ENCODE measurements at regions not wholly inside any gene's neighbourhood (a gene's known extent, or its start where the extent isn't known, plus 50 kb on each side); places are given as distances from the start of the nearest gene placed in this dataset.

DNA sequence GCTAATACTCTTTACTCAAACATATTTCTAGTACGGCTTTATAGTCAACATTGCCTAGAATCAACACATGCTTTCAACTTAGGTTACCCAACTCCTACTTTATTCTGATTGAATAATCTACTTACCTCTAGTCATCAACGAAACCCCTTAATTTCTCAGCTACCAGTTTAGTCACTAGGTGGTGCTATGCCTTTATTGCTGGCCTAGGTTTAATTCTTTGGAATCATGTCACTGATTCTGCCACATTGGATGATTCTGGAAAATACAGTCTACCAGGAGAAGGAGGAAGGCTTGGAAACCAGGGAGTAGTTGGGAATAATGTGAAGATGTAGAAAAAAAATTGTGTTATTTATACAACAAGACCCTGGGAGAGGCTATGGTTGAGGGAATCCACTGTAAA, 167.7 kb downstream of the DCAF12L2 start:
- H3F3A ChIP-seq (ENCODE audit: low read length, unreplicated experiment), result no peaks in the 10 kb centered on the region
- H3K9me2 ChIP-seq (replicated peaks; ENCODE audit: low read length), result no peaks in the 10 kb centered on the region
- H3K36me3 ChIP-seq (ENCODE audit: low read depth, low read length), result no peaks in the 10 kb centered on the region
- H2AFZ ChIP-seq (ENCODE audit: low read length), result no peak overlapping the region
- peak; percentile 47 for DNase-seq
- H3K4me3 ChIP-seq (ENCODE audit: low read length), result no peak overlapping the region
- intact Hi-C loops (cut with micrococcal nuclease), result loop anchor here (10.0 kb wide), 1 partner anchor 746 kb away; no protein-coding TSS in a partner anchor
- H3K27me3 ChIP-seq (ENCODE audit: low read length), result no peaks in the 10 kb centered on the region
- TF ChIP-seq CTCF (conservative IDR thresholded peaks at IDR 0.05; ENCODE audit: low read depth, low read length) (peak; percentile 62), EZH2 (IDR thresholded peaks at IDR 0.05; ENCODE audit: low read length, unreplicated experiment) (no peak), EZH2phosphoT487 (IDR thresholded peaks at IDR 0.05; ENCODE audit: borderline replicate concordance, low read length) (no peak)
- no peak for ATAC-seq
- H3K4me2 ChIP-seq (ENCODE audit: low read length), result no peak overlapping the region
- H3K9ac ChIP-seq (ENCODE audit: low read length), result no peak overlapping the region
- no peaks in the 10 kb centered on the region for H3K4me1 ChIP-seq (ENCODE audit: insufficient read depth, low read length)
- BruUV-seq (replicated peaks), result no TSS peak
- ChIA-PET POLR2A (ENCODE audit: unreplicated experiment) (no interaction called here), CTCF (no interaction called here)
- no peak overlapping the region for H3K27ac ChIP-seq (ENCODE audit: low read length)
- H3K79me2 ChIP-seq (ENCODE audit: low read length), result no peaks in the 10 kb centered on the region
- no peaks in the 10 kb centered on the region for H3K9me3 ChIP-seq (ENCODE audit: low read length)
- H4K20me1 ChIP-seq (ENCODE audit: low read length), result no peaks in the 10 kb centered on the region

DNA sequence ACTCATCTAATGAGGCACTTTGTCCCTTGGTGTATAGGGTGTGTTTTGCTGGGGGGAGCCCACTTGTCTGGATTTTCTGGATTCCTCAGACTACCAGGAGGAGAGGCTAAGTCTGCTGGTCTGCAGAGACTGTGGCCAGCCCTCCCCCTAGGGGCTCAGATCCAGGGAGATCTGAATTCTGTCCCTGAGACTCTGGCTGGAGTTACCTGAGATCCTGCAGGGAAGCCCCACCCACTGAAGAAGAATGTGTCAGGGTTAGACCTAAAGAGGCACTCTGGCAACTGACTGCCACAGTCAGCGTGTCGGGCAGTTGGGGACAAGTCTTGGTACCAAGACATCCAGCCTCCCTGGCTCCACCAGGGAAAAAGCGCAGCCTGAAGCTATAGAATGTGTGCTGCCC, 138.9 kb downstream of the DCAF12L2 start:
- Histone ChIP-seq H3K36me3 (ENCODE audit: low read depth, low read length) (no peaks in the 10 kb centered on the region), H3K9ac (ENCODE audit: low read length) (no peak overlapping the region), H3K27ac (ENCODE audit: low read length) (no peak overlapping the region), H3K27me3 (ENCODE audit: low read length) (no peaks in the 10 kb centered on the region), H3K9me3 (ENCODE audit: low read length) (no peaks in the 10 kb centered on the region), H3K79me2 (ENCODE audit: low read length) (no peaks in the 10 kb centered on the region), H3F3A (ENCODE audit: low read length, unreplicated experiment) (no peaks in the 10 kb centered on the region), H3K4me1 (ENCODE audit: insufficient read depth, low read length) (no peaks in the 10 kb centered on the region), H2AFZ (ENCODE audit: low read length) (no peak overlapping the region), H4K20me1 (ENCODE audit: low read length) (no peaks in the 10 kb centered on the region), H3K9me2 (replicated peaks; ENCODE audit: low read length) (no peaks in the 10 kb centered on the region), H3K4me2 (ENCODE audit: low read length) (no peak overlapping the region), H3K4me3 (ENCODE audit: low read length) (no peak overlapping the region)
- intact Hi-C loops (cut with micrococcal nuclease), result no loop called here
- ATAC-seq (no peak), DNase-seq (no peak)
- no peak for TF ChIP-seq EZH2 (IDR thresholded peaks at IDR 0.05; ENCODE audit: low read length, unreplicated experiment)
- TF ChIP-seq CTCF (conservative IDR thresholded peaks at IDR 0.05; ENCODE audit: low read depth, low read length), result no peak
- TF ChIP-seq EZH2phosphoT487 (IDR thresholded peaks at IDR 0.05; ENCODE audit: borderline replicate concordance, low read length), result no peak
- CTCF ChIA-PET, result no interaction called here
- no TSS peak for BruUV-seq (replicated peaks)
- POLR2A ChIA-PET (ENCODE audit: unreplicated experiment), result no interaction called here

- Histone ChIP-seq H3K4me3 (ENCODE audit: low read length) (no peak overlapping the region), H3K9me2 (replicated peaks; ENCODE audit: low read length) (no peaks in the 10 kb centered on the region), H3K9me3 (ENCODE audit: low read length) (no peaks in the 10 kb centered on the region), H3F3A (ENCODE audit: low read length, unreplicated experiment) (no peaks in the 10 kb centered on the region), H2AFZ (ENCODE audit: low read length) (no peak overlapping the region), H3K9ac (ENCODE audit: low read length) (no peak overlapping the region), H3K4me1 (ENCODE audit: insufficient read depth, low read length) (no peaks in the 10 kb centered on the region), H4K20me1 (ENCODE audit: low read length) (no peaks in the 10 kb centered on the region), H3K4me2 (ENCODE audit: low read length) (no peak overlapping the region), H3K36me3 (ENCODE audit: low read depth, low read length) (no peaks in the 10 kb centered on the region), H3K27ac (ENCODE audit: low read length) (no peak overlapping the region), H3K27me3 (ENCODE audit: low read length) (no peaks in the 10 kb centered on the region), H3K79me2 (ENCODE audit: low read length) (no peaks in the 10 kb centered on the region)
- no peak for ATAC-seq
- ChIA-PET CTCF (no interaction called here), POLR2A (ENCODE audit: unreplicated experiment) (no interaction called here)
- no TSS peak for BruUV-seq (replicated peaks)
- TF ChIP-seq EZH2 (IDR thresholded peaks at IDR 0.05; ENCODE audit: low read length, unreplicated experiment) (no peak), EZH2phosphoT487 (IDR thresholded peaks at IDR 0.05; ENCODE audit: borderline replicate concordance, low read length) (no peak), CTCF (conservative IDR thresholded peaks at IDR 0.05; ENCODE audit: low read depth, low read length) (no peak)
- DNase-seq, result no peak
- intact Hi-C loops (cut with micrococcal nuclease), result no loop called here
Measured at GRCh38 chrX:126030021-126030420, 136.1 kb downstream of the DCAF12L2 start.
